Fibroblast of the aortic adventitia (primary cell): ENCODE measurements at regions not wholly inside any gene's neighbourhood (a gene's known extent, or its start where the extent isn't known, plus 50 kb on each side); places are given as distances from the start of the nearest gene placed in this dataset.

Experiments
- DNase-seq: peaks from one replicate; pipeline ENCODE4 v3.0.0-alpha.2; 2010; ENCODE audit warnings: low read depth
- H3K4me3 ChIP-seq: 2 replicates; pipeline ENCODE4 v1.5.1; 2011; ENCODE audit warnings: low read depth, mild to moderate bottlenecking, control low read depth, low read length, moderate library complexity
- CTCF ChIP-seq: IDR thresholded peaks from 2 replicates; pipeline ENCODE4 v1.5.1; 2011; ENCODE audit warnings: mild to moderate bottlenecking, low read length, control low read depth, inconsistent platforms; ENCODE audit not compliant: insufficient read depth

- TF ChIP-seq CTCF, result no peak
- no peak for DNase-seq
- H3K4me3 ChIP-seq, result no peak overlapping the region
Measured at GRCh38 chr15:95111969-95112368, 880.6 kb downstream of the MCTP2 start.

GRCh38 chr15:95113041-95113440 is 881.7 kb downstream of the MCTP2 start:
- no peak overlapping the region for H3K4me3 ChIP-seq
- no peak for DNase-seq
- no peak for TF ChIP-seq CTCF

DNA sequence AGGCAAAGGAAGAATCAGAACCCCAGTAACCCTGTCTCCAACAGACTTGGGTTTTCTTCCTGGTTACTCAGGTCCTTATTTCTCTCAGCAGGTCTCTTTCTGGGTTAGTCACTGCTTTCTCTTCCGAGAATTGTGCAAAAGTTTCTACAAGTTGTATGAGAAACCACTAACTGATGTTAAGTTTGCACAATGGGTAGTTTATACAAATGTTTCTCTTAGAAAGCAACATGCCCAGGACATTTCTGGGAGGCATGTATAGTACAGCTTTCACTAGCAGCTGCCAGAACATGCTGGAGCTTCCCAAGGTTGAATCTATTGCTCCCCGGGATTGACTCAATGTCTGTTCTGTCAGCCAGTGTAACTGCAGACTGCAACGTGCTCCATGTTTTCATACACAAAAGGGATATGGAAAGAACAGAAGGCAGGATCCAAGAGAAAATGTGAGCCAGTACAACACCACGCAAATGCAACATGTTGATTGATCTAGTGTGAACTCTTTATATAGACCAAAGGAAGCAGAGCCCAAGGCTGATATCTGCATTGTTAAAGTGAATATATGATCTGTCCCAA is 887.8 kb downstream of the MCTP2 start:
- DNase-seq, result no peak
- TF ChIP-seq CTCF, result no peak
- H3K4me3 ChIP-seq, result no peak overlapping the region

- no peak for TF ChIP-seq CTCF
- no peak overlapping the region for H3K4me3 ChIP-seq
- DNase-seq, result no peak
Measured at GRCh38 chr15:95120595-95120994, 889.2 kb downstream of the MCTP2 start.

DNA sequence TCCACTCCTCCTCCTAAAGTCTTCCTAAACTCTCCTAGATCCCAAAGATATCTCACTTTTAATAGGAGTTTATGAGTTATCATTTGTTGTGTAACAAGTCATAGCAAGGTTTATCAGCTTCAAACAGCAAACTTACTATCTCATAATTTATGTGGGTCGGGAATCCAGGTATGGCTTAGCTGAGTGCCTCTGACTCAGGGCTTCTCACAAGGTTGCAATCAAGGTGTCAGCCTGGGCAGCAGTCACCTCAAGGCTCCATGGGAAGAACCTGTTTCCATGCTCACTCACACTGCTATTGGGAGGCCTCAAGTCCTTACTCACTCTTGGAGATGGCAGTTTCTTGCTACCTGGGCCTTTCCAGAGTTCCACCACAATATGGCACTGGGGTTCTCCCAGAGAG is 889.8 kb downstream of the MCTP2 start:
- H3K4me3 ChIP-seq, result no peak overlapping the region
- TF ChIP-seq CTCF, result no peak
- DNase-seq, result no peak

GRCh38 chr15:95125803-95126202 is 894.4 kb downstream of the MCTP2 start:
- TF ChIP-seq CTCF, result no peak
- no peak for DNase-seq
- no peak overlapping the region for H3K4me3 ChIP-seq

DNA sequence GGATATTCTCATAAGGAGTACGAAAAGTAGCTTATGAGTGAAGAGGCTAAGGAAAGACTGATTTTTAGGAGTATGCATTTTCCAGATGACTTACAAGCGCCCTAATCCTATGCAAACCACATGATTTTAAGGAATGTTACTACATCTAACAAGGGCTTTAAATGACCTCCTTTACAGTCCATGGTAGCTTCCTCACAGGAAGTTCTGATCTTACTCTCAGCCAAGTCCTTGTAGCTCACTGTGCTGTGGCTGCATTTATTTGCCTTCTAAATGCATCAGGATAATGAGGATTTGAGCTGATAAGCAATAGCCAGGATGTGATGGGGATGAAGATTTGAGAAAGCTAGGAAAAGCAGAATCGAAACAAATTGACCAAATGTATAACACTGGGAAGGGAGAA is 896.0 kb downstream of the MCTP2 start:
- no peak for DNase-seq
- no peak overlapping the region for H3K4me3 ChIP-seq
- TF ChIP-seq CTCF, result no peak
